CD14-positive monocyte (primary cell): ENCODE measurements at regions not wholly inside any gene's neighbourhood (a gene's known extent, or its start where the extent isn't known, plus 50 kb on each side); places are given as distances from the start of the nearest gene placed in this dataset.

Source experiments
- DNase-seq, 3 donors: peaks; one replicate each; pipeline ENCODE4 v3.0.0-alpha.2; 2011 to 2022
- H2AFZ ChIP-seq: 2 replicates; pipeline ENCODE4 v1.6.0; 2012; ENCODE audit warnings: mild to moderate bottlenecking, low read depth, low read length, inconsistent platforms; ENCODE audit not compliant: insufficient read depth, poor library complexity, severe bottlenecking
- H3K27ac ChIP-seq, 2 donors: 1 replicate in 1 of 2; 2 replicates in 1 of 2; pipeline ENCODE4 v1.5.1; 2012 to 2013; ENCODE audit warnings: low read length in 2 of 2, control low read depth in 1 of 2, inconsistent platforms in 1 of 2, low read depth in 1 of 2, mild to moderate bottlenecking in 1 of 2
- H3K27me3 ChIP-seq, 2 donors: one replicate each; pipeline versions ENCODE4 v1.6.0 to v1.6.1; 2011 to 2013; ENCODE audit warnings: low read length in 2 of 2; ENCODE audit not compliant: control insufficient read depth in 2 of 2, insufficient read depth in 2 of 2
- H3K36me3 ChIP-seq, 2 donors: replicated peaks in 1 of 2; 1 replicate in 1 of 2; 2 replicates in 1 of 2; pipeline versions ENCODE4 v1.5.1 to v1.6.1; 2012 to 2013; ENCODE audit warnings: low read length in 2 of 2, control low read depth in 1 of 2, inconsistent platforms in 1 of 2, mild to moderate bottlenecking in 1 of 2; ENCODE audit not compliant: insufficient read depth in 2 of 2, control insufficient read depth in 1 of 2
- H3K4me1 ChIP-seq, 2 donors: 1 replicate in 1 of 2; 2 replicates in 1 of 2; pipeline versions ENCODE4 v1.5.1 to v1.6.1; 2012 to 2013; ENCODE audit warnings: low read length in 2 of 2, control low read depth in 1 of 2, inconsistent platforms in 1 of 2, mild to moderate bottlenecking in 1 of 2, moderate library complexity in 1 of 2; ENCODE audit not compliant: insufficient read depth in 2 of 2, control insufficient read depth in 1 of 2
- H3K4me2 ChIP-seq: replicated peaks from 2 replicates; pipeline ENCODE3; 2012; ENCODE audit warnings: low read length, moderate library complexity, mild to moderate bottlenecking; ENCODE audit not compliant: poor library complexity, severe bottlenecking; ENCODE audit errors: extremely low read depth
- H3K4me3 ChIP-seq, 3 experiments: fragments of 200-600 bp in 1 of 3; sonication (generic) in 1 of 3; replicated peaks in 1 of 3; 1 replicate in 2 of 3; 2 replicates in 1 of 3; pipeline ENCODE4 v1.5.1; 2011 to 2013; ENCODE audit warnings: low read length in 3 of 3, mild to moderate bottlenecking in 3 of 3, control low read depth in 2 of 3, low read depth in 2 of 3, inconsistent platforms in 1 of 3, moderate library complexity in 1 of 3
- H3K79me2 ChIP-seq: 2 replicates; pipeline ENCODE4 v1.6.0; 2012; ENCODE audit warnings: mild to moderate bottlenecking, control low read depth, inconsistent platforms, low read length, moderate library complexity; ENCODE audit not compliant: insufficient read depth
- H3K9ac ChIP-seq: 2 replicates; pipeline ENCODE4 v1.6.0; 2017; ENCODE audit warnings: low read length, mild to moderate bottlenecking; ENCODE audit not compliant: insufficient read depth, poor library complexity, severe bottlenecking
- H3K9me3 ChIP-seq, 2 donors: replicated peaks in 1 of 2; 1 replicate in 1 of 2; 2 replicates in 1 of 2; pipeline versions ENCODE4 v1.5.1 to v1.6.1; 2012 to 2013; ENCODE audit warnings: low read length in 2 of 2, control low read depth in 1 of 2; ENCODE audit not compliant: control insufficient read depth in 1 of 2, insufficient read depth in 1 of 2
- H4K20me1 ChIP-seq: 2 replicates; pipeline ENCODE4 v1.6.0; 2012; ENCODE audit warnings: mild to moderate bottlenecking, low read length, control low read depth, moderate library complexity; ENCODE audit not compliant: insufficient read depth
- H3K27ac Mint-ChIP-seq, 7 donors: one replicate each; pipeline ENCODE4 v1.8.0; 2020; ENCODE audit warnings: mild to moderate bottlenecking in 7 of 7, mixed read lengths in 7 of 7, moderate library complexity in 6 of 7, inconsistent platforms in 2 of 7
- H3K27me3 Mint-ChIP-seq, 3 donors: one replicate each; pipeline ENCODE4 v1.8.0; 2021 to 2022; ENCODE audit warnings: low read depth in 3 of 3, mild to moderate bottlenecking in 3 of 3, mixed read lengths in 3 of 3, moderate library complexity in 3 of 3, inconsistent platforms in 1 of 3
- H3K36me3 Mint-ChIP-seq, 2 donors: one replicate each; pipeline ENCODE4 v1.8.0; 2020; ENCODE audit warnings: mixed read lengths in 2 of 2, inconsistent platforms in 1 of 2, mild to moderate bottlenecking in 1 of 2
- H3K4me1 Mint-ChIP-seq: one replicate; pipeline ENCODE4 v1.8.0; 2020; ENCODE audit warnings: mild to moderate bottlenecking, mixed read lengths
- H3K4me3 Mint-ChIP-seq, 2 donors: one replicate each; pipeline ENCODE4 v1.8.0; 2020; ENCODE audit warnings: mild to moderate bottlenecking in 2 of 2, mixed read lengths in 2 of 2, moderate library complexity in 1 of 2
- H3K9me3 Mint-ChIP-seq, 7 donors: one replicate each; pipeline ENCODE4 v1.8.0; 2020 to 2022; ENCODE audit warnings: mixed read lengths in 7 of 7, mild to moderate bottlenecking in 6 of 7, moderate library complexity in 6 of 7, inconsistent platforms in 2 of 7
- CTCF ChIP-seq: fragments of 200-600 bp; IDR thresholded peaks from one replicate; pipeline ENCODE4 v1.8.0; 2022; ENCODE audit warnings: antibody characterized with exemption, mild to moderate bottlenecking
- WGBS: methylation state at CpG from one replicate; pipeline ENCODE4 v1.1.5; 2013; ENCODE audit warnings: missing lambda C conversion rate; ENCODE audit not compliant: insufficient coverage; 5-methylcytosine and 5-hydroxymethylcytosine counted together
- intact Hi-C, 2 donors: fragments of 100-400 bp; cut with micrococcal nuclease; formaldehyde crosslinking; loops; one replicate each; pipeline versions ENCODE4 v1.15.0 to v1.15.1; 2023

GRCh38 chr1:245019910-245020486, 134.8 kb upstream of the KIF26B start:
- H3K27ac Mint-ChIP-seq = no peak overlapping the region
- H3K27me3 Mint-ChIP-seq = no peaks in the 10 kb centered on the region

GRCh38 chr1:245016700-245017099, 138.1 kb upstream of the KIF26B start:
- H3K27ac ChIP-seq = no peak overlapping the region
- no peak overlapping the region for H3K4me2 ChIP-seq
- TF ChIP-seq CTCF = no peak
- no CpG with 5 or more reads among the region's 4 CpGs for WGBS
- DNase-seq = no peak
- intact Hi-C loops = no loop called here
- Mint-ChIP-seq H3K4me1 (peaks cover 11% of the 10 kb centered on the region), H3K9me3 (no peaks in the 10 kb centered on the region), H3K4me3 (no peak overlapping the region), H3K36me3 (no peaks in the 10 kb centered on the region), H3K27me3 (peaks cover 0 to 1% (median 0%) of the 10 kb centered on the region in 3 donors), H3K27ac (no peak overlapping the region)
- no peak overlapping the region for H2AFZ ChIP-seq
- H3K27me3 ChIP-seq = no peaks in the 10 kb centered on the region
- no peak overlapping the region for H3K4me3 ChIP-seq
- no peaks in the 10 kb centered on the region for H4K20me1 ChIP-seq
- no peak overlapping the region for H3K9ac ChIP-seq
- H3K9me3 ChIP-seq = no peaks in the 10 kb centered on the region
- no peaks in the 10 kb centered on the region for H3K36me3 ChIP-seq
- H3K4me1 ChIP-seq = no peaks in the 10 kb centered on the region
- no peaks in the 10 kb centered on the region for H3K79me2 ChIP-seq

More at GRCh38 chr1:245019910-245020486, 134.8 kb upstream of the KIF26B start:
- Histone ChIP-seq H3K9me3 (no peaks in the 10 kb centered on the region), H3K4me2 (no peak overlapping the region), H3K27ac (no peak overlapping the region), H2AFZ (no peak overlapping the region), H3K4me1 (no peaks in the 10 kb centered on the region), H3K9ac (no peak overlapping the region), H3K79me2 (no peaks in the 10 kb centered on the region), H3K27me3 (no peaks in the 10 kb centered on the region), H3K36me3 (no peaks in the 10 kb centered on the region), H3K4me3 (no peak overlapping the region), H4K20me1 (no peaks in the 10 kb centered on the region)
- DNase-seq = no peak
- peaks cover 11% of the 10 kb centered on the region for H3K4me1 Mint-ChIP-seq
- TF ChIP-seq CTCF = no peak
- WGBS = 0% methylated on average over 1 of the region's 6 CpGs
- H3K4me3 Mint-ChIP-seq = no peak overlapping the region
- H3K9me3 Mint-ChIP-seq = no peaks in the 10 kb centered on the region
- intact Hi-C loops = no loop called here
- no peaks in the 10 kb centered on the region for H3K36me3 Mint-ChIP-seq
